Epithelial cell of esophagus (primary cell): ENCODE measurements at regions not wholly inside any gene's neighbourhood (a gene's known extent, or its start where the extent isn't known, plus 50 kb on each side); places are given as distances from the start of the nearest gene placed in this dataset.

Experiments used
- DNase-seq: peaks from one replicate; pipeline ENCODE4 v3.0.0; 2010; ENCODE audit warnings: low read depth
- H3K4me3 ChIP-seq: 2 replicates; pipeline ENCODE4 v1.5.1; 2011; ENCODE audit warnings: mild to moderate bottlenecking, low read length, control low read depth
- TF ChIP-seq, protein P1 (sequence below): IDR thresholded peaks from 2 replicates; pipeline ENCODE4 v1.5.1; 2011; ENCODE audit warnings: low read depth, mild to moderate bottlenecking, low read length, control low read depth, inconsistent platforms; ENCODE audit not compliant: insufficient read depth; ENCODE audit errors: missing control alignments

DNA sequence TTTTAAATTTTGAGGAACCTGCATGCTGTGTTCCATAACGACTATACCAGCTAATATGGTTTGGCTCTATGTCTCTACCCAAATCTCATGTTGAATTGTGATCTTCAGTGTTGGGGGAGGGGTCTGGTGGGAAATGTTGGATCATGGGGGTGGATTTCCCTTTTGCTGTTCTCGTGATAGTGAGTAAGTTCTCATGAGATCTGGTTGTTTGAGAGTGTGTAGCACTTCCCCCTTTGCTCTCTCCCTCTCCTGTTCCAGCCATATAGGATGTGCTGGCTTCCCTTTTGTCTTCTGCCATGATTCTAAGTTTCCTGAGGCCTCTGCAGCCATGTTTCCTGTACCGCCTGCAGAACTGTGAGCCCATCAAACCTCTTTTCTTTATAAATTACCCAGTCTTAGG is 61.8 kb upstream of the NEDD9 start:
- TF ChIP-seq, protein P1, sequence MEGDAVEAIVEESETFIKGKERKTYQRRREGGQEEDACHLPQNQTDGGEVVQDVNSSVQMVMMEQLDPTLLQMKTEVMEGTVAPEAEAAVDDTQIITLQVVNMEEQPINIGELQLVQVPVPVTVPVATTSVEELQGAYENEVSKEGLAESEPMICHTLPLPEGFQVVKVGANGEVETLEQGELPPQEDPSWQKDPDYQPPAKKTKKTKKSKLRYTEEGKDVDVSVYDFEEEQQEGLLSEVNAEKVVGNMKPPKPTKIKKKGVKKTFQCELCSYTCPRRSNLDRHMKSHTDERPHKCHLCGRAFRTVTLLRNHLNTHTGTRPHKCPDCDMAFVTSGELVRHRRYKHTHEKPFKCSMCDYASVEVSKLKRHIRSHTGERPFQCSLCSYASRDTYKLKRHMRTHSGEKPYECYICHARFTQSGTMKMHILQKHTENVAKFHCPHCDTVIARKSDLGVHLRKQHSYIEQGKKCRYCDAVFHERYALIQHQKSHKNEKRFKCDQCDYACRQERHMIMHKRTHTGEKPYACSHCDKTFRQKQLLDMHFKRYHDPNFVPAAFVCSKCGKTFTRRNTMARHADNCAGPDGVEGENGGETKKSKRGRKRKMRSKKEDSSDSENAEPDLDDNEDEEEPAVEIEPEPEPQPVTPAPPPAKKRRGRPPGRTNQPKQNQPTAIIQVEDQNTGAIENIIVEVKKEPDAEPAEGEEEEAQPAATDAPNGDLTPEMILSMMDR = no peak
- H3K4me3 ChIP-seq = no peak overlapping the region
- DNase-seq = no peak

DNA sequence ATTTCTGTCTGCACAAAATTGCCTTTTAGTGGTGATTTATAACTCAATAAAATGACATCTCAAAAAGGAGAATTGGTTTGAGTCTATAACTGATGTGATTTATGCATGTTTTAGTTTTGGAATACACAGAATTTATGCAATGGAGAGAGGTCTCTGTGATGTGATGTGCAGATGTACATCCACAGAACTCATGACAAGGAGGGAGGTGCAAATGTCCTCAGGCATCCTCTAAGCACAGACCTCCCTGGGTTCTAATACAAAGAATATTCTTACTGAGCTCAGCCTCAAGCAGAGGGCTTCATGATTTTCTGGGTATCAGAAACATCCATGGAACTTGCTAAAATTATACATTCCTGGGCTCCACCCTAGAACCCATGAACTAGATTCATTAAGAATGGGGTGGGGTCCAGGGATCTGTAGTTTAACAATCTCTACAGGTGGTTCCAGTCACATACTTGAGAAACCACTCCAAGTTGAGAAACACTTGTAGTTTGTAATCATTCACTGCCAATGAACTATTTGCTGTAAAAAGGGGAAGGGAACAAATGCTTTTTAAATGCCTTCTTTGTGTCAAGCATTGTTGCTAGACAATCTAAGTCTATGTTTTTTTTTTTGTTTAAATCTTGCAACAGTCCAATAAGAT is 60.2 kb upstream of the NEDD9 start:
- TF ChIP-seq, protein P1 = no peak
- no peak overlapping the region for H3K4me3 ChIP-seq
- DNase-seq = no peak

DNA sequence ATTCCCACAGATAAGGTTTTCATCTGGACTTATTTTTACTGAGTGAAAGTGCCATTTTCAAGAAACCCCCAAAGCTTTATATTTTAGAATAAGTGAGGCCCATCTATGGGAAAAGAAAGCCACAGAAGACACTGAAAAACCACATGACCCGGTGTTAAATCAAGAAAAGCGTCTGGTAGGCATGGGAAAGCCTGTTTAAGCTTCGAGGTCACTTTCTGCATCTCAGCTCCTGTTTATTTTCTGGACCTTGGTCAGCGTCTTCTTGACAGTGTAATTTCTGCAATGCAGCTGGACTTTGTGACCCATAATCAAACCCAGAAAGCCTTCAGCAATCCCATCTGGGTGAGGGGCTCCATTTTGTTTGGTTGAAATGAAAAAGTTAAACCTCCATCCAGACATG is 59.6 kb upstream of the NEDD9 start:
- TF ChIP-seq, protein P1 = no peak
- H3K4me3 ChIP-seq = no peak overlapping the region
- DNase-seq = no peak

DNA sequence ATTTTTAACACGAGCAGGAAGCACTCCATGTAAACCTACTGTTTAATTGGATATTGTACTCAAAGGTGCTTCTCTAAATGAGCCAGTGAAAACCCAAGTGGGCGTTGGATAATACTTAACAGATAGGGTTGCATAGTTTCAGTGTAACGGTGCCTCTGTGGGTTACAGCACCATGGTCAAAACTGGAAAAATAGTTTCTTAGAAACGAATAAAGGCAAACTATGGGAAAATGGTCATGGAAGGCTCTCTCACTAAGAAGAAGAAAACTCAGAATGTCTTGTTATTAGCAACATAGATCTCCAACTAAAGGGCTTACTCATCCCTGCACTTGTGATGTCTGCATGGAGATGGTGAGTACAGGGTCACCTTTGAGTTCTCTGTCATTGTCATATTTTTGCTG is 59.1 kb upstream of the NEDD9 start:
- H3K4me3 ChIP-seq = no peak overlapping the region
- TF ChIP-seq, protein P1 = no peak
- DNase-seq = no peak

DNA sequence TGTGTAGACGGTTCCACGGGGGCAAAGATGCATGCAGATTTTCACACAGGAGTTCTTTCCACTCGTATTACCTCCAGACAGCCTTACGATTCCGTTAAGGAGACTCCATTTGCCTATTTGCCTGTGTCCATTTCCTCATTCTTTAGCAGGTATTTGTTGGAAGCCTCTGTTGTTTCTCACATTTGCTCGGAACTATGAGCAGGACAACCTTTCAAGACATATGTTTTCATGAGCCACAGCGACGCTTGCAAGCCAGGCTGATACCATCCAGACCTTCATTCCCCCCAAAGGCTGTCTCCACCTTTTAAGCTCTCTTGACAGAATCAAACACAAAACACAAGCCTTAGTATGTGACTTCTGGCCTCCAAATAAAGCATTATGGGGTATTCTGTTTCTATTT is 57.6 kb upstream of the NEDD9 start:
- DNase-seq = no peak
- TF ChIP-seq, protein P1 = no peak
- no peak overlapping the region for H3K4me3 ChIP-seq

DNA sequence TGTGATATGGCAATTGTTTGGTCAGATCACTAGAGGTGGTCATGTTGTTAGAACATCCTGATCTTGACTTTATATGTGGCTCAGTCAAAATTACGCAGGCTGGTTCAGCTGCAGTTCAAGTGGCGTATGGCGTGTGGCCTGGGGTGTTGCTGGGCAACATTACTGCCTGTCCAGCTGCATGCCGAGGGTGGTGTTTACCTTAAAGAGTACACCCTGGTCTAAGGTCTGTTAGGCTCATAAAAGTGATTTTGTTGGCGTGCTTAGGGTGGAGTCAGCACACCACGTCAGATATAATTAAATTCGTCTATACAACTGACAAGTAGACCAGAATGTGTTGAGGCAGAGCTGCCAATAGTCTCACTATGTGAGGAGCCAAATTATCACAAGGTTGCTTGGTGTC is 55.6 kb upstream of the NEDD9 start:
- H3K4me3 ChIP-seq = no peak overlapping the region
- TF ChIP-seq, protein P1 = no peak
- no peak for DNase-seq

DNA sequence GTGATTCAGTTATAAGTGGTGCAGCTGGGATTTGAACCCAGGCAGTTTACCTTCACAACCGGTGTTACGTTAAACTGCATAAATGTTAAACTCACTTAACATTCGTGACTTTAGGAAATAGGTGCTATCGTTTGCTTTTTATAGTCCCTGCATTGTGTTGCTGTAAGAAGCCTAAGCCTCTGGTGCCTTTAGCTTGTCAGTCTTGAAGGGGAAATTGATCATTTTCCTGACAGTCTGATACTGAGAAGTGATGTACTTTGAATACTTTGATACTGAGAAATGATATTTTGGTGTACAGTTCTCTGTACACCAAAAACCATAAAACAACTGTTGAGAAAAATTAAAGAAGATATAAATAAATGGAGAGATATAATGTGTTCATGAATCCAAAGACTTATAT is 52.5 kb upstream of the NEDD9 start:
- TF ChIP-seq, protein P1 = no peak
- no peak for DNase-seq
- H3K4me3 ChIP-seq = no peak overlapping the region
